Activated naive CD8-positive, alpha-beta T cell treated with anti-CD3 and anti-CD28 coated beads, Interleukin-2, amount 10 ng/mL, durations not matched to agents 7 days and 5 days (primary cell): ENCODE measurements at regions not wholly inside any gene's neighbourhood (a gene's known extent, or its start where the extent isn't known, plus 50 kb on each side); places are given as distances from the start of the nearest gene placed in this dataset.
"Not testable (repeated sequence)": the region's sequence is repeated elsewhere in the genome, so short reads cannot be mapped to it uniquely, and the experiment has no call there.

Experiments
- ATAC-seq: fragments of 150-1000 bp; cut with Tn5 transposase; one replicate; pipeline ENCODE4 v1.10.0; 2021; ENCODE audit warnings: low read depth, moderate library complexity
- POLR2A ChIA-PET: fragments of 350-600 bp; sonication (Branson Sonifier 250); formaldehyde crosslinking; loops from one replicate; lab custom pipeline; 2021; ENCODE audit warnings: antibody characterized with exemption; lab: Charles Lee
- DNase-seq: peaks from one replicate; pipeline ENCODE4 v3.0.0; 2021
- H3K27ac Mint-ChIP-seq: one replicate; pipeline ENCODE4 v1.8.0; 2022; ENCODE audit warnings: mild to moderate bottlenecking, mixed read lengths
- H3K27me3 Mint-ChIP-seq: one replicate; pipeline ENCODE4 v1.8.0; 2022; ENCODE audit warnings: mild to moderate bottlenecking, moderate library complexity, mixed read lengths
- H3K36me3 Mint-ChIP-seq: one replicate; pipeline ENCODE4 v1.8.0; 2021; ENCODE audit warnings: mild to moderate bottlenecking, mixed read lengths
- H3K4me1 Mint-ChIP-seq: one replicate; pipeline ENCODE4 v1.8.0; 2021; ENCODE audit warnings: mixed read lengths
- H3K4me3 Mint-ChIP-seq: one replicate; pipeline ENCODE4 v1.8.0; 2022; ENCODE audit warnings: mild to moderate bottlenecking, moderate library complexity, mixed read lengths
- H3K9me3 Mint-ChIP-seq: one replicate; pipeline ENCODE4 v1.8.0; 2021; ENCODE audit warnings: mixed read lengths

DNA sequence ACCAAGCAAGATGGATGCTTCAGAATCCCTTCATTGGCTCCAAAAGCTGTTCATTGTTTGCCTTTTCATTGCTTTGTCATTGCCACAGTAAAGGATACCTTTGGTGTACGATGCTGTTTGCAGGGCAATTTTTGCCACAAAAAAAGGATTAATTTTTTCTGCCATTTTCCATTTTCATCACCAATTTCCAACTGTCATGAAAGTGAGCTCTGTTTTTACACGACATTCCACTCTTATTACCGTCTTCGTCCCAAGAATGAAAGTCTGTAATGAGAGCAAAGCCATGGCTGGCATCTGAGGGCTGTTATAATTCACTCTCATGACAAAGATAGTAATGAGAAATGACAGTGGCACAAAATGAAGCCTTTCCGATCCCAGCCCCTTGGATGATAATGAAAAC is 272.7 kb upstream of the DCN start:
- POLR2A ChIA-PET: no interaction called here
- Mint-ChIP-seq H3K4me1 (no peaks in the 10 kb centered on the region), H3K27ac (no peak overlapping the region), H3K9me3 (peaks cover 7% of the 10 kb centered on the region), H3K4me3 (no peak overlapping the region), H3K36me3 (no peaks in the 10 kb centered on the region), H3K27me3 (peaks cover 6% of the 10 kb centered on the region)
- ATAC-seq: no peak
- DNase-seq: no peak

DNA sequence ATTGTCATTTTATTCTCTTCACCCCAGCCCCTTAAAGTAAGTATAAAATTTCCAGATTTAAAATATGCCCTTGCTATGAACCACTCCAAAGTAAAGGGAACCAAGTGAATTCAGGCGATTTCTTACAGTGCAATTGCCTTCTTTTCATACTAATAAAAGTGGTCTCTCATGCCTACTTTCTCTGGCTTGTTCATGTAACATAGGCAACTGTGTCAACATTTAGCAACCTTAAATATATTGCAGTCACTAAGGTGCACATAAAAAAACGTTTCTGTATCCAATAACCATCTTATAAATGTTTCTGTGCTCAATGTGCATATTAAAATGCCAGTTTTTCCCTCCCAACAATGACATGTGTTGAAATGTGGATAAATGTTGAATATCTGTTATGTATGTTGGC is 271.6 kb upstream of the DCN start:
- ATAC-seq (no peak), DNase-seq (no peak)
- H3K4me1 Mint-ChIP-seq: no peaks in the 10 kb centered on the region
- H3K36me3 Mint-ChIP-seq: no peaks in the 10 kb centered on the region
- POLR2A ChIA-PET: no interaction called here
- peaks cover 6% of the 10 kb centered on the region for H3K27me3 Mint-ChIP-seq
- no peak overlapping the region for H3K4me3 Mint-ChIP-seq
- H3K9me3 Mint-ChIP-seq: peaks cover 7% of the 10 kb centered on the region
- no peak overlapping the region for H3K27ac Mint-ChIP-seq

DNA sequence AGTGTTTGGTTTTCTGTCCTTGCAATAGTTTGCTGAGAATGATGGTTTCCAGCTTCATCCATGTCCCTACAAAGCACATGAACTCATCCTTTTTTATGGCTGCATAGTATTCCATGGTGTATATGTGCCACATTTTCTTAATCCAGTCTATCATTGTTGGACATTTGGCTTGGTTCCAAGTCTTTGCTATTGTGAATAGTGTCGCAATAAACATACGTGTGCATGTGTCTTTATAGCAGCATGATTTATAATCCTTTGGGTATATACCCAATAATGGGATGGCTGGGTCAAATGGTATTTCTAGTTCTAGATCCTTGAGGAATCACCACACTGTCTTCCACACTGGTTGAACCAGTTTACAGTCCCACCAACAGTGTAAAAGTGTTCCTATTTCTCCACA is 269.8 kb upstream of the DCN start:
- H3K4me1 Mint-ChIP-seq, POLR2A ChIA-PET, H3K4me3 Mint-ChIP-seq, H3K36me3 Mint-ChIP-seq, H3K27me3 Mint-ChIP-seq, DNase-seq, H3K27ac Mint-ChIP-seq, H3K9me3 Mint-ChIP-seq, ATAC-seq: not testable (repeated sequence)

DNA sequence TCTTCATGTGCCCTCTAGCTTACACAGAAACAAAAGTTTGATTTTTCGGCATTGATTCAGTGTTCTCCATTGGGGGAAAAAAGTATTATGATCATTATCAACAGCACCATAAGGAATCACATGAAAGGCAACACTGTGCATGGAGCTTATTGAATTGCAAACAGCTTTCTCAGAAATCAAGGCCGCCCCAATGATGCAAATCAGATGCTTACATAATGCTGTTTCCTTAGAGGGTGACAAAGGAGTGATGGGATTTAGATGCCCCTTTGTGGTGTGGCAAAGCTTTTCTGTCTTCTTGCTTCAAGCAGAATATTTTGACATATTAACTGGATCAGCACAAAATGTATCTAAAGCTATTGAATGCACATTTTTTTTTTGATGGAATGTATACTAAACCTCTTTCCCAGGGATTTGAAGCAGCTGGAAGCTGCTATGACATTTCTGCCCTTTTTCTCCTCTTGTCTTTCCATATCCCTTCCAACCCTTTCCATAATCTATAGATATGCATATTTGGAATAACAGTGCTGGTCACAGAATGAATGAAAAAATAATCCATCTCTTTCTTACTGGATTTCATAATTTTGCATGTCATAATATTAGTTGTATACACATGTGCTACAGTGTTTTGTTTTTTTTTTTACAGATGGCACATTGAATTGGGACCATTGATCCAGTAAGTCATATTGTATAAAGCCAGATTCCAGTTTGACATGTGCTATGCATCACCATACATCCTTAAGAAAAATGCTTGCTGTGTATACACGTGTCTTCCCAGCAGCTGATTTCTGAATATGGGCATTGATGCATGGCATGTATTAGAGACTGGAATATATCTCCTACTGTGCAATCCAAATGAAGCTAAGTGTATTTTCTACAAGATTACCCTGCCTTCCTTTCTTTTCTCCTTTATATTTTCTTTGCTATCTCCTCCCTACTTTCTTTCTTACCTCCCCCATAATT is 259.7 kb upstream of the DCN start:
- Mint-ChIP-seq H3K36me3 (no peaks in the 10 kb centered on the region), H3K4me3 (no peak overlapping the region), H3K27me3 (no peaks in the 10 kb centered on the region), H3K9me3 (no peaks in the 10 kb centered on the region), H3K4me1 (peaks cover 3% of the 10 kb centered on the region), H3K27ac (no peak overlapping the region)
- DNase-seq (no peak), ATAC-seq (no peak)
- POLR2A ChIA-PET: no interaction called here

DNA sequence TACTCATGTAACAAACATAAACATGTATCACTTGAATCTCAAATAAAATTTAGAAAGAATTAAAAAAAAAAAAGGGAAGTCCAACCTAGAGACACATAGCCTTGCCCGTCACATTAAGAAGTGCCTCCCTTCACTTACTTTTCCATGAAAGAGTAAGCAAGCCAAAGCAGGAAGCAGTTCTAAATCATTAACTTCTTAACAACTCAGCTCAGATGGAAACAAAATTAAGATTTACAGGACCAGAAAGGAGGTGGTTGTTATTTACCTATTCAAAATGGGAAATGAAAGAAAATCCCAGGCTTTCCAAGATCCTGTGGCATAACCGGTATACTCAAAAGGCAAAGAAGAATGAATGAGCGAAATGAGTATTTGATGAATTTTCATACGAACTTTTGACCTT is 258.6 kb upstream of the DCN start:
- ATAC-seq (no peak), DNase-seq (no peak)
- POLR2A ChIA-PET: no interaction called here
- Mint-ChIP-seq H3K4me1 (peaks cover 3% of the 10 kb centered on the region), H3K36me3 (no peaks in the 10 kb centered on the region), H3K27me3 (no peaks in the 10 kb centered on the region), H3K9me3 (no peaks in the 10 kb centered on the region), H3K4me3 (no peak overlapping the region), H3K27ac (no peak overlapping the region)

DNA sequence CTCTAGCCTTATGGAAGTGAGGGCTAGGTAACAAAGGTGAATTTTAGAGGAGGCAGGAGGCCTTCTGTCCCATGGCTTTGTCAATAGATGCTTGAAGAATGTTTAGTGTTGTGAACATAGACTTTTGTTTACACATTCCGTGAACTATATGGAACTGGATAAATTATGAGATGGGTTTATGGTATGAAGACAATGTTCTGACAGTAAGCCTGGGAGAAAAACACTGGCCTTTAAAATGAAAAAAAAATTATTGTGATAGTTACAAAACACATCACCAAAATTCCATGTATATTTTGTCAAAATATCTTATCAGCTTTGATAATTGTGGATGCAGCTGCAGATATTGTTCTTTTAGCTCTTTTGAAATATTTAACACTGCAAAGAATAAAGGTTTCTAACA is 251.5 kb upstream of the DCN start:
- no peak for ATAC-seq
- H3K4me3 Mint-ChIP-seq: no peak overlapping the region
- no peak overlapping the region for H3K27ac Mint-ChIP-seq
- no peaks in the 10 kb centered on the region for H3K9me3 Mint-ChIP-seq
- peaks cover 8% of the 10 kb centered on the region for H3K4me1 Mint-ChIP-seq
- DNase-seq: no peak
- H3K36me3 Mint-ChIP-seq: peaks cover 2% of the 10 kb centered on the region
- POLR2A ChIA-PET: no interaction called here
- no peaks in the 10 kb centered on the region for H3K27me3 Mint-ChIP-seq

DNA sequence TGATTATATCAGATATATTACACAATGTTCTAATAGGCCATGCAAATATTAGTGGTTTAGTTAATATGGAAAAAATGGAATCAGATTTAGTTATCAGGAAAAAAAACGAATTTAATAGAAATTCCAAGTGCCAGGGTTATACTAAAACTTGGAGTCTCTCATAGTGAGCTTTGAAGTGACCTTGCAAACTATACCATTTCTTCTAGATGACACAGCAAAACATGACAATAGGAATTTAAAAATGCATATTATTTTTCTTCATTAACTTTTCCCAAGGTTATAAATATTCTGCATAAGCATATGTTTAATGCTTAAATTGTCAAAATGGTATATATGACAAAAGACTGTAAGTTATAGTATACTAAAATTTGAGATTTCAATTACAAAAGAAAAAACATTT is 250.1 kb upstream of the DCN start:
- DNase-seq (no peak), ATAC-seq (no peak)
- H3K27ac Mint-ChIP-seq: no peak overlapping the region
- POLR2A ChIA-PET: no interaction called here
- no peak overlapping the region for H3K4me3 Mint-ChIP-seq
- peaks cover 6% of the 10 kb centered on the region for H3K4me1 Mint-ChIP-seq
- no peaks in the 10 kb centered on the region for H3K9me3 Mint-ChIP-seq
- H3K27me3 Mint-ChIP-seq: no peaks in the 10 kb centered on the region
- peaks cover 2% of the 10 kb centered on the region for H3K36me3 Mint-ChIP-seq

DNA sequence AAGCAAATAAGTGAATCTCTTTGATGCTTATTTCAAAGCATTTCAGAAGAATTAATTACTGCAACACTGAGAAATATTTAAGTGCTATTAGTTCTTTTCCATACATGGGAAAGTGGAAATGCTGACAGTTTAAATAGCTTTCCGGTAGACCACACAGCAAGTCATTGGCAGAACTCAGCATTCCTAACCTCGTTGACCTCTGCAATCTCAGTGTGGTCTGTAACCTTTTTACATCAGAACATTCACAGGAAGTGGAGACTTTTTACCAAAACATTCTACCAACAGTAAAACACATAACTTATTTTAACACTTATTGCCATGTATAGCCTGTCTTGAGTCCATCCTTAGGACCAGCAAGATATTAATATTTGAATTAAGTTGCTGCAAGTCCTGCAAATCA is 249.5 kb upstream of the DCN start:
- POLR2A ChIA-PET: no interaction called here
- ATAC-seq: no peak

DNA sequence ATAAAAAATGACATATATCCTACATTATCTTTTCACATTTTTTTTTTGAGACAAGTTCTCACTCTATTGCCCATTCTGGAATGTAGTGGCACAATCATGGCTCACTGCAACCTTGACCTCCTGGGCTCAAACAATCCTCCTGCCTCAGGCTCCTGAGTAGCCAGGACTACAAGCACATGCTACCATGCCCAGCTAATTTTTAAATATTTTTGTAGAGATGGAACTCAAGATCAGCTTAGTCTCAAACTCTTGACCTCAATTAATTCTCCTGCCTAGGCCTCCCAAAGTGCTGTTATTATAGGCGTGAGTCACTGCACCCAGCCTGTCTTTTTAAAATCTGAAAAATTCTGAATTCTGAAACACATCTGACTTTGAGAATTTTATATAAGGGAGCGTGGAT is 241.9 kb upstream of the DCN start:
- H3K27me3 Mint-ChIP-seq: peaks cover 6% of the 10 kb centered on the region
- DNase-seq (no peak), ATAC-seq (no peak)
- H3K4me1 Mint-ChIP-seq: no peaks in the 10 kb centered on the region
- no peak overlapping the region for H3K27ac Mint-ChIP-seq
- no peaks in the 10 kb centered on the region for H3K36me3 Mint-ChIP-seq
- POLR2A ChIA-PET: no interaction called here
- no peaks in the 10 kb centered on the region for H3K9me3 Mint-ChIP-seq
- H3K4me3 Mint-ChIP-seq: no peak overlapping the region

More for the DNA sequence above, 249.5 kb upstream of the DCN start:
- Mint-ChIP-seq H3K4me1 (peaks cover 6% of the 10 kb centered on the region), H3K27me3 (no peaks in the 10 kb centered on the region), H3K4me3 (no peak overlapping the region), H3K27ac (no peak overlapping the region), H3K9me3 (no peaks in the 10 kb centered on the region), H3K36me3 (peaks cover 2% of the 10 kb centered on the region)
- DNase-seq: no peak

DNA sequence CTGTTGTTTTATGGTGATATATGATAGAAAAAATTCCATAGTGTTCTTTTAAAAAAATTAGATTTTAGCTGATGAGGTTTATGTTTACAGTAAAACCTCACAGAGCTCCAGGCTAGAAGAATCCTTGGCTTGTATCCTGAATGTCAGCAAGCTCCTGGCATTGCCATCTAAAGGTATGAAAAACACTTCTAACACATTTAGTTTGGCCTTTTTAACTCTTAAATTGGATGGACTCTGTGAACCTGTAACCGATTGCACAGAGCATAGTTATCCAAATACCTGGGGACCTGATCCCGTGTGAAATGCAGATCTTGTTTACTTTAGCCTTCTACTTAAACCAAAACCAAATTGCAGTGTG is 241.1 kb upstream of the DCN start:
- ATAC-seq (no peak), DNase-seq (no peak)
- Mint-ChIP-seq H3K9me3 (no peaks in the 10 kb centered on the region), H3K4me1 (no peaks in the 10 kb centered on the region), H3K27ac (no peak overlapping the region), H3K36me3 (no peaks in the 10 kb centered on the region), H3K4me3 (no peak overlapping the region), H3K27me3 (peaks cover 6% of the 10 kb centered on the region)
- POLR2A ChIA-PET: no interaction called here

DNA sequence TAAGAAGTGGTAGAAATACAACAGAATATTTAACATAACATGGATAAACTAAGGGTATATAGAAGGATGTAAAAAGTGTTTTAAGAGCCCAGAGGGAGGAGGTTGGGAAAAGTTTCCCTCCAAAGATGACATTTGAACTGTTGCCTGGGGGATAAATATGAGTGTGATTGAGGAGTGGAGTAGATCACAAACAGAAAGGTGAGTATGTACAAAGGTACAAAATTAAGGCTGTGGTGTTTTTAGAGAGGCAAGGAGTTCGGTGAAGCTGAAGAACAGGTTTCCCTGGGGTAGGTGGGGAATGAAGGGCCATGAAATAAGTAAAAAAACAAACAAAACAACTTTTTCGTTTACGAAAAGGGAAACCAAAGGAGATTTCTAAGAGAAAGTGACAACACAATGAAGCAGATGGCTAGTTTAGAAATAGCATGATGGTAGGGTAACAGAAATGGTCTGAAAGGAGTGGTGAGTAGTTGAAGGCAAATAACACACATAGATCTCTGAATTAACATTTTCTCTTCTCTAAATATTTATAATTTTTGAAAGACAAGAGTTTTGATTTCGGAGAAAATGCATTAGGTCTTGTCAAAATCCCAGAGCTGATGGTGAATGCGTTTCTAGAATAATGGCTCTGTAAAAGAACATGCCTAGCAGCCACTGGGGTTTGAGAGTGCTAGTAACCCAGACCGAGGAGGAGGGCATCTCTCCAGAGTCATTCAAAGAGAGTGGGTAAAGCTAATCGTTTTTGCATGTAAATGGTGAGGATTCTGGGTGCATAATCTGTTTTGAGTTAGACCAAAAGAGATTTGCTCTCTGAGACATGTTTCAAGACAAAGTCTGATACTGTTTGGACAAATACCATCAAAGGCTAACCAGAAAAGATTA is 240.4 kb upstream of the DCN start:
- no peak for ATAC-seq
- DNase-seq: no peak
- H3K4me3 Mint-ChIP-seq: no peak overlapping the region
- no peak overlapping the region for H3K27ac Mint-ChIP-seq
- H3K4me1 Mint-ChIP-seq: no peaks in the 10 kb centered on the region
- H3K27me3 Mint-ChIP-seq: peaks cover 6% of the 10 kb centered on the region
- H3K36me3 Mint-ChIP-seq: no peaks in the 10 kb centered on the region
- H3K9me3 Mint-ChIP-seq: no peaks in the 10 kb centered on the region
- POLR2A ChIA-PET: no interaction called here

DNA sequence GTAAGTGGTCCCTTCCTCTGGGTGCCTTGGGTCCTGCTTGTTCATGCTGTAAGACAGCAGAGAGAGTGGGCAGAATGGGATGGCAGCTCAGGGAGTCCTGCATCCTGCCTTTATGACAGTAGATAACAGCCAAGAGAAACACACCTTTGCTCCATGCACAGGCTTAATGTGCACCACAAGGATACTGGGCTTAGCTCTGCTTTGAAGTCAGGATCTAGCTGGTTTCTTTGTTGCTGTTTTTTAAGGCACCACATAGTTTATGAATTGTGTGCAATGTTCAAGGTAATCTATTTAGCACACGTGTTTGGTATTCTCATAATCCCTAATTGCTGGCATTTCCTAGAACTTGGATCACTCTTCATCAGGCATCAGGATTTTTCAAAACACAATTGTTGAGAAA is 239.5 kb upstream of the DCN start:
- DNase-seq: no peak
- peaks cover 6% of the 10 kb centered on the region for H3K27me3 Mint-ChIP-seq
- ATAC-seq: no peak
- no peaks in the 10 kb centered on the region for H3K36me3 Mint-ChIP-seq
- H3K9me3 Mint-ChIP-seq: no peaks in the 10 kb centered on the region
- POLR2A ChIA-PET: no interaction called here
- H3K4me3 Mint-ChIP-seq: no peak overlapping the region
- no peaks in the 10 kb centered on the region for H3K4me1 Mint-ChIP-seq
- no peak overlapping the region for H3K27ac Mint-ChIP-seq

DNA sequence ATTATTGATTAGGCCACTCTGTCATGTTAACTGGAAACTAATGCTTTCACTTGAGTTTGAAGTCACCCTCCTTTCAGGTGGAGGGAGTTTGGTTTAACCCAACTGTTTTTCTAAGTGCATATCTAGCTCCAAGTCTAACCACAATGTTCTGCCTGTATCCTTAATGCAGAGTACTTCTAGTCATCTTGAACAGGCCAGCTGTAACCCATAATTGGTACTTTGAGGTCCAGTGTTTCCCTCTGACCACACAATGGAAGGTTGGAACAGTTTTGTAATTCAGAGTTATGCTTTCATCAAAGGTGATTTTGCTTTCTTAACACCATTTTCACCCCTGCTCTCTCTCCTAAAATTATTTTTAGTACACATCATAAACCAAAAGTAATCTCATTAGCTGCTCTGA is 237.2 kb upstream of the DCN start:
- Mint-ChIP-seq H3K9me3 (no peaks in the 10 kb centered on the region), H3K36me3 (no peaks in the 10 kb centered on the region)

More for the DNA sequence above, 237.2 kb upstream of the DCN start:
- H3K4me3 Mint-ChIP-seq: no peak overlapping the region
- peaks cover 6% of the 10 kb centered on the region for H3K27me3 Mint-ChIP-seq
- H3K4me1 Mint-ChIP-seq: no peaks in the 10 kb centered on the region
- DNase-seq: no peak
- no peak overlapping the region for H3K27ac Mint-ChIP-seq
- ATAC-seq: no peak
- POLR2A ChIA-PET: no interaction called here
